ENCODE measurements at regions not wholly inside any gene's neighbourhood (a gene's known extent, or its start where the extent isn't known, plus 50 kb on each side); places are given as distances from the start of the nearest gene placed in this dataset.

DNA sequence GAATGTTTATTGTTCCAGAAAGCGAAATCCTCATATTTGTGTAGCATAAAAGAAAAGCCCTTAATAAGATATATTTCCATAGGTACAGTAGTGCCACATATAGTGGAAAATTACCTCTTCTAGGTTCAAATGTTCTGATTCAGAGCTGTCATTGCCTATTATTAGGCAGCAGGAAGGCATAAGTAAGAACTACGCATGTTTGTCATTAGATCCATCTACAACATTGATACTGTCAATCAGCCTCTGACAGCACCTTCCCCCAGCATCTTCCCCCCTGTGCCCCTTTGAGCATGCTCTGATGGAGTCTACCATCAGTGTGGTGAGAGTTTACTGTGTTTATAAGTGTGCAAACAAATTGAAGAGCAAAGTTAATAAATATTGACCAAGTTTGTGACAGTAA, 816.1 kb downstream of the TLE4 start:
- H3K4me3 ChIP-seq (ENCODE audit: low read depth in 2 of 2, low read length in 2 of 2) = no peak overlapping the region
- CTCF ChIA-PET = no interaction called here
- no peaks in the 10 kb centered on the region for H3K36me3 ChIP-seq (ENCODE audit: control insufficient read depth, insufficient read depth, low read length)
- in situ Hi-C loops (cut with HindIII; ENCODE audit: low pct_unique_long_range_greater_than_20kb, low sequenced_read_pairs) (no loop called here), intact Hi-C loops (cut with micrococcal nuclease; ENCODE audit: unreplicated experiment) (no loop called here)
- H3K27ac ChIP-seq (ENCODE audit: low read length) = no peak overlapping the region
- ATAC-seq = no peak
- TF ChIP-seq, protein P1, sequence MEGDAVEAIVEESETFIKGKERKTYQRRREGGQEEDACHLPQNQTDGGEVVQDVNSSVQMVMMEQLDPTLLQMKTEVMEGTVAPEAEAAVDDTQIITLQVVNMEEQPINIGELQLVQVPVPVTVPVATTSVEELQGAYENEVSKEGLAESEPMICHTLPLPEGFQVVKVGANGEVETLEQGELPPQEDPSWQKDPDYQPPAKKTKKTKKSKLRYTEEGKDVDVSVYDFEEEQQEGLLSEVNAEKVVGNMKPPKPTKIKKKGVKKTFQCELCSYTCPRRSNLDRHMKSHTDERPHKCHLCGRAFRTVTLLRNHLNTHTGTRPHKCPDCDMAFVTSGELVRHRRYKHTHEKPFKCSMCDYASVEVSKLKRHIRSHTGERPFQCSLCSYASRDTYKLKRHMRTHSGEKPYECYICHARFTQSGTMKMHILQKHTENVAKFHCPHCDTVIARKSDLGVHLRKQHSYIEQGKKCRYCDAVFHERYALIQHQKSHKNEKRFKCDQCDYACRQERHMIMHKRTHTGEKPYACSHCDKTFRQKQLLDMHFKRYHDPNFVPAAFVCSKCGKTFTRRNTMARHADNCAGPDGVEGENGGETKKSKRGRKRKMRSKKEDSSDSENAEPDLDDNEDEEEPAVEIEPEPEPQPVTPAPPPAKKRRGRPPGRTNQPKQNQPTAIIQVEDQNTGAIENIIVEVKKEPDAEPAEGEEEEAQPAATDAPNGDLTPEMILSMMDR (IDR thresholded peaks at IDR 0.05) = no peak
- TF ChIP-seq POLR2AphosphoS5 (IDR thresholded peaks at IDR 0.05; ENCODE audit: low read depth, low read length) (no peak), SIN3A (IDR thresholded peaks at IDR 0.05; ENCODE audit: borderline replicate concordance, insufficient read depth, low read depth, low read length) (no peak), TCF7L2 (IDR thresholded peaks at IDR 0.05; ENCODE audit: low read depth, low read length) (no peak)
- TF ChIP-seq, protein P2, sequence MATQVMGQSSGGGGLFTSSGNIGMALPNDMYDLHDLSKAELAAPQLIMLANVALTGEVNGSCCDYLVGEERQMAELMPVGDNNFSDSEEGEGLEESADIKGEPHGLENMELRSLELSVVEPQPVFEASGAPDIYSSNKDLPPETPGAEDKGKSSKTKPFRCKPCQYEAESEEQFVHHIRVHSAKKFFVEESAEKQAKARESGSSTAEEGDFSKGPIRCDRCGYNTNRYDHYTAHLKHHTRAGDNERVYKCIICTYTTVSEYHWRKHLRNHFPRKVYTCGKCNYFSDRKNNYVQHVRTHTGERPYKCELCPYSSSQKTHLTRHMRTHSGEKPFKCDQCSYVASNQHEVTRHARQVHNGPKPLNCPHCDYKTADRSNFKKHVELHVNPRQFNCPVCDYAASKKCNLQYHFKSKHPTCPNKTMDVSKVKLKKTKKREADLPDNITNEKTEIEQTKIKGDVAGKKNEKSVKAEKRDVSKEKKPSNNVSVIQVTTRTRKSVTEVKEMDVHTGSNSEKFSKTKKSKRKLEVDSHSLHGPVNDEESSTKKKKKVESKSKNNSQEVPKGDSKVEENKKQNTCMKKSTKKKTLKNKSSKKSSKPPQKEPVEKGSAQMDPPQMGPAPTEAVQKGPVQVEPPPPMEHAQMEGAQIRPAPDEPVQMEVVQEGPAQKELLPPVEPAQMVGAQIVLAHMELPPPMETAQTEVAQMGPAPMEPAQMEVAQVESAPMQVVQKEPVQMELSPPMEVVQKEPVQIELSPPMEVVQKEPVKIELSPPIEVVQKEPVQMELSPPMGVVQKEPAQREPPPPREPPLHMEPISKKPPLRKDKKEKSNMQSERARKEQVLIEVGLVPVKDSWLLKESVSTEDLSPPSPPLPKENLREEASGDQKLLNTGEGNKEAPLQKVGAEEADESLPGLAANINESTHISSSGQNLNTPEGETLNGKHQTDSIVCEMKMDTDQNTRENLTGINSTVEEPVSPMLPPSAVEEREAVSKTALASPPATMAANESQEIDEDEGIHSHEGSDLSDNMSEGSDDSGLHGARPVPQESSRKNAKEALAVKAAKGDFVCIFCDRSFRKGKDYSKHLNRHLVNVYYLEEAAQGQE (IDR thresholded peaks at IDR 0.05; ENCODE audit: insufficient read depth in 1 of 2, low read depth in 2 of 2, low read length in 1 of 2) = no peak
- no peak for DNase-seq (ENCODE audit: low read depth, low spot score)
- H3K4me1 ChIP-seq (ENCODE audit: control insufficient read depth, insufficient read depth, low read length) = no peaks in the 10 kb centered on the region
- POLR2A ChIA-PET = no interaction called here
- H3K9me3 ChIP-seq (ENCODE audit: control insufficient read depth, insufficient read depth, low read depth, low read length) = no peaks in the 10 kb centered on the region
- H3K27me3 ChIP-seq (ENCODE audit: control insufficient read depth, insufficient read depth, low read length) = no peaks in the 10 kb centered on the region
- no TSS peak for BruUV-seq (replicated peaks)

DNA sequence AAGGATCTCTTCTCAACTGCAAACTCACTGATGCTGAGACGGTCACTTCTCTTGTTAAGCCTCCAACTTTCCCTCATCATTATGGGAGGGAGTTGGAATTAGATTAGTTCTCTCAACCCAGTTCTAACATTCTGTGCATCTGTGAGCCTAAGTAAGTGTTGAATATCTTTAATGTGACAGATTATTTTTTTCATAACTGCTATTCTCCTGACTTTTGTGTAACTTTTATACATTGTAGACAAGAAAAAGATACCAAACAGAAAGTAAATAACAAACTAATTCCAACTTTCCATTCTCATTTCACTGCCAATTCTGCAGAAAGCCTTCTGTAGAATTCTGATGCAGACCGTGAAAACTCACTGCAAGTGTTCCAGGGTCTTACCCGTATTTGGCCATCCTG, 813.5 kb downstream of the TLE4 start:
- ChIA-PET CTCF (no interaction called here), POLR2A (no interaction called here)
- in situ Hi-C loops (cut with HindIII; ENCODE audit: low pct_unique_long_range_greater_than_20kb, low sequenced_read_pairs) = no loop called here

More for the DNA sequence above, 813.5 kb downstream of the TLE4 start:
- Histone ChIP-seq H3K4me1 (ENCODE audit: control insufficient read depth, insufficient read depth, low read length) (no peaks in the 10 kb centered on the region), H3K27ac (ENCODE audit: low read length) (no peak overlapping the region), H3K4me3 (ENCODE audit: low read depth in 2 of 2, low read length in 2 of 2) (no peak overlapping the region), H3K27me3 (ENCODE audit: control insufficient read depth, insufficient read depth, low read length) (no peaks in the 10 kb centered on the region), H3K9me3 (ENCODE audit: control insufficient read depth, insufficient read depth, low read depth, low read length) (no peaks in the 10 kb centered on the region), H3K36me3 (ENCODE audit: control insufficient read depth, insufficient read depth, low read length) (no peaks in the 10 kb centered on the region)
- DNase-seq (ENCODE audit: low read depth, low spot score) (no peak), ATAC-seq (no peak)
- TF ChIP-seq, protein P1 (IDR thresholded peaks at IDR 0.05) = no peak
- TF ChIP-seq POLR2AphosphoS5 (IDR thresholded peaks at IDR 0.05; ENCODE audit: low read depth, low read length) (no peak), SIN3A (IDR thresholded peaks at IDR 0.05; ENCODE audit: borderline replicate concordance, insufficient read depth, low read depth, low read length) (no peak), TCF7L2 (IDR thresholded peaks at IDR 0.05; ENCODE audit: low read depth, low read length) (no peak)
- TF ChIP-seq, protein P2 (IDR thresholded peaks at IDR 0.05; ENCODE audit: insufficient read depth in 1 of 2, low read depth in 2 of 2, low read length in 1 of 2) = no peak
- intact Hi-C loops (cut with micrococcal nuclease; ENCODE audit: unreplicated experiment) = no loop called here
- no TSS peak for BruUV-seq (replicated peaks)

Data from Panc1 (cell line).